Coronary artery (tissue), 2 donors: ENCODE measurements at regions not wholly inside any gene's neighbourhood (a gene's known extent, or its start where the extent isn't known, plus 50 kb on each side); places are given as distances from the start of the nearest gene placed in this dataset.

Experiments used
- DNase-seq: peaks from one replicate; pipeline ENCODE4 v3.0.0-alpha.2; 2017; ENCODE audit warnings: low spot score
- H3K27ac ChIP-seq, 2 donors: fragments of 200-600 bp; sonication (generic); one replicate each; pipeline ENCODE4 v1.5.1; 2016 to 2019
- H3K4me3 ChIP-seq: fragments of 200-600 bp; sonication (generic); 2 replicates; pipeline ENCODE4 v1.5.1; 2016; ENCODE audit warnings: mild to moderate bottlenecking, moderate library complexity
- TF ChIP-seq, protein P1 (sequence below): fragments of 200-600 bp; sonication (generic); IDR thresholded peaks from one replicate; pipeline ENCODE4 v1.5.1; 2019; ENCODE audit warnings: antibody characterized with exemption

DNA sequence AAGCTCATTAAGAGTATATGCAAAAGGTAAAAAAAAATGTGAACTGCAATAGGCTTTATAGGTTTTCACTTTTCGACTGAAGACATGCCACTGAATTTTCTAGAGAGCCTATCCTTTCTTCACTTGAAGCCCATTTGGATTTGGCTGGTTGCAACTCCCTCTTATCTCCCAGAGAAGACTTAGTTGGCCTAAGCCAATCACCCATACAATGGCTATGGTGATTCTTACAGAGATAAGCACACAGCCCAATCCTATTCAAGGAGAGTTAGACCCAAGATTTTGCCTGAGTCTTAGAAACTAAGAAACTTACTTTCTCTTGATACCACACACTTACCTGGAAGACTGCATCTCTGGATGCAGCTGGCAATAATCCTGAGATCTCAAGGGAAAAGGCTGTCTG, 167.3 kb upstream of the PTCHD4 start:
- Histone ChIP-seq H3K4me3 (no peak overlapping the region), H3K27ac (no peak overlapping the region)
- TF ChIP-seq, protein P1, sequence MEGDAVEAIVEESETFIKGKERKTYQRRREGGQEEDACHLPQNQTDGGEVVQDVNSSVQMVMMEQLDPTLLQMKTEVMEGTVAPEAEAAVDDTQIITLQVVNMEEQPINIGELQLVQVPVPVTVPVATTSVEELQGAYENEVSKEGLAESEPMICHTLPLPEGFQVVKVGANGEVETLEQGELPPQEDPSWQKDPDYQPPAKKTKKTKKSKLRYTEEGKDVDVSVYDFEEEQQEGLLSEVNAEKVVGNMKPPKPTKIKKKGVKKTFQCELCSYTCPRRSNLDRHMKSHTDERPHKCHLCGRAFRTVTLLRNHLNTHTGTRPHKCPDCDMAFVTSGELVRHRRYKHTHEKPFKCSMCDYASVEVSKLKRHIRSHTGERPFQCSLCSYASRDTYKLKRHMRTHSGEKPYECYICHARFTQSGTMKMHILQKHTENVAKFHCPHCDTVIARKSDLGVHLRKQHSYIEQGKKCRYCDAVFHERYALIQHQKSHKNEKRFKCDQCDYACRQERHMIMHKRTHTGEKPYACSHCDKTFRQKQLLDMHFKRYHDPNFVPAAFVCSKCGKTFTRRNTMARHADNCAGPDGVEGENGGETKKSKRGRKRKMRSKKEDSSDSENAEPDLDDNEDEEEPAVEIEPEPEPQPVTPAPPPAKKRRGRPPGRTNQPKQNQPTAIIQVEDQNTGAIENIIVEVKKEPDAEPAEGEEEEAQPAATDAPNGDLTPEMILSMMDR: no peak
- no peak for DNase-seq

DNA sequence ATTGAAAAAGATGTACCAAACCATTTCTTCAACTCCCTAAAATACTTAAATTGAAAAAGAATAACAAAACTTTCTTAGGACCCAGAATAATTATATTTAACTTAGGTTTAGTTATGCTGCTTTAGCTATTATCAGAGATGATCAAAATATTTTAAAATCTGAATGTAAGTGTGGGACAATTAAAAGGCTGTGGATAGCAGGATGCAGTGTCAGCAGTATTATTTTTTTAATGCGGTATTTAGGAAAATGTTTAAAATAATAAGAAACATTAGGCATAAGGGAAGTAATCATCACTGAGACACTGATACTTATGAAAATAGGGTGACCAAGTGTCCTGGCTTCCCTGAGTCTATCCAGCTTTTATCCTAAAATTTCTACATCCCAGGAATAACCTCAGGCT, 161.5 kb upstream of the PTCHD4 start:
- H3K4me3 ChIP-seq: no peak overlapping the region
- DNase-seq: no peak
- no peak overlapping the region for H3K27ac ChIP-seq
- TF ChIP-seq, protein P1: no peak

DNA sequence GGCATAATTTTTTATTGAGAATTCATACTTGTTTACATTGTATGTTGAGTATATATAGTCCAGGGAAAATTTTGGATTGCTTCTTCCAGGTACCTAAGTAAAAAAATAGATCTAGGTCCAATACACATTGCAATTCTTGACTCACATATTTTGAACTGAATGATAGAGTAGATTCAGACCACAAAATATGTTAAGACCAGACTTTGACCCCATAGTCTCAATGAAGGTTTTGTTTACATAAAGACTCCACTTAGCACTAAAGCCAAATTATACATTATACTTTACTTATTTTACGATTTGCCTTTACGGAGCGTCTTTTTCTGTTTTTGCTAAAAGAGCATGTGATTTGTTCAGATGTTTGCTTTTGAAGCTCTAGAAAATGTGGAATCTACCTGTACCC, 144.1 kb upstream of the PTCHD4 start:
- TF ChIP-seq, protein P1: no peak
- Histone ChIP-seq H3K4me3 (no peak overlapping the region), H3K27ac (no peak overlapping the region)
- DNase-seq: no peak

DNA sequence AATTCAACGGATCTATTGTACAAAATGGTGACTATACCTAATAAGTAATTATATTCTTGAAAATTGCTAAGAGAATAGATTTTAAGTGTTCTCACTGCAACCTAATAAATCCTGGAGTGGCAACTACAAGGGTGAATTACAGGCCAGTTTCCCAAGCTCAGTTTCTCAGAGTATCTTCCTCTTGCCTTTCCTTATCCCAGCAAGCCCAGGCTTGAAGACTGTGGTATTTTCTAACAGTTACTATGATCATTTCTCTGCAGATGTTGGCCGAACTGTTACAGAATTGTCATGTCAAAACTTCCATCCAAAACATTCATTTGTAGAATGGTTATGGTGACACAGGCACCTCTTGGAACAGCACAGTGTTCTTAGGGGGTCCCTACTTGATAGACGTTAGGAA, 138.1 kb upstream of the PTCHD4 start:
- no peak for DNase-seq
- H3K27ac ChIP-seq: no peak overlapping the region
- H3K4me3 ChIP-seq: no peak overlapping the region
- TF ChIP-seq, protein P1: no peak

DNA sequence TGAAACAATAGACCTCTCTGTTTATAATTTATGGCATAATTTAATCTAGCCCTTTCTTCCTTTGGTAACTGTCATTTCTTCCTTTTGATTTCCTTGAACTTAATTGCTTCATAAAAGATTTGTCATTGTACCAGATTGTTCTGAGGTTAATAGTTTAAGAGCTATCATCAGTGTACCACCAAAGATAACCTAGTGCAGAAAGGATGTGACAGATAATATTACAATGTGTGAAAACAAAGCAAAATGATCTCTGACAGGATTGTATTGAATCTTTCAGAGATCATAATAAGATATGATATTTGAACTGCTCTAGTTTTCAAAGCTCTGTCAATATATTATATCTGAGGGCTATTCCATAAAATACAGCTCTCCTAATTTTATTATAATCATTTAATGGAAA, 132.1 kb upstream of the PTCHD4 start:
- no peak for DNase-seq
- TF ChIP-seq, protein P1: no peak
- H3K27ac ChIP-seq: no peak overlapping the region
- no peak overlapping the region for H3K4me3 ChIP-seq

DNA sequence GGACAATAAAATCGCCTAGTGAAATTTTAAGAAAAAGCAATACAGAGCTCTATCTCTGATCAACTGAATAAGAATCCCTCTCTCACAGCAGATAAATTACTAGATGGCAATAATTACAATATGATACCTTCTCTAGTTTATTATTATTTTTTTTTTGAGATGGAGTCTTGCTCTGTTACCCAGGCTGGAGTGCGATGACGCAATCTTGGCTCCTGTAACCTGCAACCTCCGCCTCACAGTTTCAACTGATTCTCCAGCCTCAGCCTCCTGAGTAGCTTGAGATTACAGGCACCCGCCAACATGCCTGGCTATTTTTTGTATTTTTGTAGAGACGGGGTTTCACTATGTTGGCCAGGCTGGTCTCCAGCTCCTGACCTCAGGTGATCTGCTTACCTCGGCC, 129.3 kb upstream of the PTCHD4 start:
- TF ChIP-seq, protein P1: no peak
- Histone ChIP-seq H3K4me3 (no peak overlapping the region), H3K27ac (no peak overlapping the region)
- no peak for DNase-seq

DNA sequence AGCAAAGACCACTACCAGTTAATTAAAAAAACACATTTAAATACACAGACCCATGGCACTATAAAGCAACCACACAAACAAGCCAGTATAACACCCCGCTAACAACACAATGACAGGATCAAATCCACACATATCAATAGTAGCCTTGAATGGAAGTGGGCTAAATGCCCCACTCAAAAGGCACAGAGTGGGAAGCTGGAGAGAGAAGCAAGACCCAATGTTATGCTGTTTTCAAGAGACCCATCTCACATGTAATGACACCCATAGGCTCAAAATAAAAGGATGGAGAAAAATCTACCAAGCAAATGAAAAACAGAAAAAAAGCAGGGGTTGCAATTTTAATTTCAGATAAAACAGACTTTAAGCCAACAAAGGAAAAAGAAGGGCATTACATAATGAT, 125.4 kb upstream of the PTCHD4 start:
- DNase-seq: no peak
- TF ChIP-seq, protein P1: no peak
- Histone ChIP-seq H3K4me3 (no peak overlapping the region), H3K27ac (no peak overlapping the region)
